ENCODE measurements at regions not wholly inside any gene's neighbourhood (a gene's known extent, or its start where the extent isn't known, plus 50 kb on each side); places are given as distances from the start of the nearest gene placed in this dataset.

DNA sequence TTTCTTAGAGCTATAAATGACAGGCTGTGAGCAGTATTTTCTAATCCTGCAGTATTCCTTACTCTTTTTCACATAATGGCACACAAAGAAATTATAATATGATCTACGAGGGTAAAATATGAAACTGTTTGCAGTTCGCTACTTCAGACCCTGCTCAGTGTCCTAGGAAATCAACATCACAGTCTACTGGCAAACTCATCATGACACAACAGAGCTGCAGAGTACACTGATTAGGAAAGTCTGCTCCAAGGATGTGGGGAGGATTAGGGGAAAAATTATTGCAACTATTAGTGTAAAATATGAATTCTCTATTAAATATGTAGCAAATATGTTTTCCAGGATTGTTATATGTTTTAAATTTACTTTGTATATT lies 149.2 kb upstream of the REG3G start:
- ATAC-seq (ENCODE audit: low read depth) (no peak), DNase-seq (no peak)
- no peak overlapping the region for H3K14ac ChIP-seq (replicated peaks; ENCODE audit: low read depth, low read length)
- no peak overlapping the region for H2AK5ac ChIP-seq (ENCODE audit: low read depth, low read length)
- H2BK120ac ChIP-seq (ENCODE audit: low read depth, low read length): no peak overlapping the region
- intact Hi-C loops (cut with micrococcal nuclease): no loop called here
- WGBS, 2 experiments (ENCODE audit: extremely low coverage in 2 of 2, insufficient read length in 1 of 2): no CpG with 5 or more reads among the region's 2 CpGs
- H3K4me1 ChIP-seq (ENCODE audit: control insufficient read depth, insufficient read depth, low read length): no peaks in the 10 kb centered on the region
- H3K9me3 ChIP-seq (ENCODE audit: control insufficient read depth, insufficient read depth, low read length): peaks cover 3% of the 10 kb centered on the region
- H3K9me1 ChIP-seq (ENCODE audit: insufficient read depth, low read length): no peaks in the 10 kb centered on the region
- H3K36me3 ChIP-seq (ENCODE audit: control insufficient read depth, insufficient read depth, low read length): no peaks in the 10 kb centered on the region
- no peaks in the 10 kb centered on the region for H4K20me1 ChIP-seq (ENCODE audit: insufficient read depth, low read length)
- no TSS peak for BruUV-seq (replicated peaks)
- H2BK5ac ChIP-seq (ENCODE audit: low read depth, low read length, poor library complexity, severe bottlenecking): no peak overlapping the region
- no peak overlapping the region for H3K4me2 ChIP-seq (ENCODE audit: low read depth, low read length)
- dilution Hi-C loops (cut with HindIII; ENCODE audit: low sequenced_read_pairs, unreplicated experiment): no loop called here
- no peak overlapping the region for H2BK15ac ChIP-seq (ENCODE audit: low read depth, low read length)
- H3K4ac ChIP-seq (ENCODE audit: low read depth, low read length): no peak overlapping the region
- no peaks in the 10 kb centered on the region for H3K27me3 ChIP-seq (ENCODE audit: control insufficient read depth, insufficient read depth, low read length)
- no peak overlapping the region for H3K23ac ChIP-seq (ENCODE audit: low read depth, low read length)
- ChIA-PET POLR2A (ENCODE audit: unreplicated experiment) (no interaction called here), CTCF (no interaction called here)
- H2AK9ac ChIP-seq (replicated peaks; ENCODE audit: low read depth, low read length, poor library complexity): no peak overlapping the region
- no peak for TF ChIP-seq CHD1 (IDR thresholded peaks at IDR 0.05; ENCODE audit: low read depth, low read length)
- TF ChIP-seq POLR2A (IDR thresholded peaks at IDR 0.05; ENCODE audit: low read depth, low read length): no peak
- no peak for TF ChIP-seq FOS (IDR thresholded peaks at IDR 0.05; ENCODE audit: low read depth, low read length)
- no peak for TF ChIP-seq RCOR1 (IDR thresholded peaks at IDR 0.05; ENCODE audit: insufficient replicate concordance, low read length)
- no peak for TF ChIP-seq MXI1 (IDR thresholded peaks at IDR 0.05; ENCODE audit: borderline replicate concordance, low read depth, low read length)
- TF ChIP-seq, protein P1, sequence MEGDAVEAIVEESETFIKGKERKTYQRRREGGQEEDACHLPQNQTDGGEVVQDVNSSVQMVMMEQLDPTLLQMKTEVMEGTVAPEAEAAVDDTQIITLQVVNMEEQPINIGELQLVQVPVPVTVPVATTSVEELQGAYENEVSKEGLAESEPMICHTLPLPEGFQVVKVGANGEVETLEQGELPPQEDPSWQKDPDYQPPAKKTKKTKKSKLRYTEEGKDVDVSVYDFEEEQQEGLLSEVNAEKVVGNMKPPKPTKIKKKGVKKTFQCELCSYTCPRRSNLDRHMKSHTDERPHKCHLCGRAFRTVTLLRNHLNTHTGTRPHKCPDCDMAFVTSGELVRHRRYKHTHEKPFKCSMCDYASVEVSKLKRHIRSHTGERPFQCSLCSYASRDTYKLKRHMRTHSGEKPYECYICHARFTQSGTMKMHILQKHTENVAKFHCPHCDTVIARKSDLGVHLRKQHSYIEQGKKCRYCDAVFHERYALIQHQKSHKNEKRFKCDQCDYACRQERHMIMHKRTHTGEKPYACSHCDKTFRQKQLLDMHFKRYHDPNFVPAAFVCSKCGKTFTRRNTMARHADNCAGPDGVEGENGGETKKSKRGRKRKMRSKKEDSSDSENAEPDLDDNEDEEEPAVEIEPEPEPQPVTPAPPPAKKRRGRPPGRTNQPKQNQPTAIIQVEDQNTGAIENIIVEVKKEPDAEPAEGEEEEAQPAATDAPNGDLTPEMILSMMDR (conservative IDR thresholded peaks at IDR 0.05; ENCODE audit: low read depth, low read length): no peak
- TF ChIP-seq SMC3 (IDR thresholded peaks at IDR 0.05; ENCODE audit: low read depth, low read length): no peak
- no peak overlapping the region for H2AFZ ChIP-seq (replicated peaks; ENCODE audit: low read length, poor library complexity)
- no peak overlapping the region for H3K27ac ChIP-seq (ENCODE audit: insufficient read depth, low read length)
- no peak overlapping the region for H4K91ac ChIP-seq (ENCODE audit: insufficient read depth, low read depth, low read length)
- no peak overlapping the region for H4K5ac ChIP-seq (ENCODE audit: low read depth, low read length)
- no peak overlapping the region for H2BK20ac ChIP-seq (ENCODE audit: low read depth, low read length)
- in situ Hi-C loops (cut with MboI; ENCODE audit: low sequenced_read_pairs): no loop called here
- no peak overlapping the region for H3K9ac ChIP-seq (ENCODE audit: low read depth, low read length)
- H3K18ac ChIP-seq (ENCODE audit: low read depth, low read length): no peak overlapping the region
- no peak overlapping the region for H3K56ac ChIP-seq (ENCODE audit: extremely low read depth, insufficient read depth, low read length)
- H3K4me3 ChIP-seq (ENCODE audit: insufficient read depth, low read depth, low read length): no peak overlapping the region
- H3K79me1 ChIP-seq (ENCODE audit: low read depth in 1 of 2, low read length in 2 of 2): no peaks in the 10 kb centered on the region
- H4K8ac ChIP-seq (ENCODE audit: low read depth in 2 of 2, low read length in 2 of 2): no peak overlapping the region

All from IMR-90 (cell line).